22Rv1 (cell line): ENCODE measurements at regions not wholly inside any gene's neighbourhood (a gene's known extent, or its start where the extent isn't known, plus 50 kb on each side); places are given as distances from the start of the nearest gene placed in this dataset.

Experiments used
- ZFX ChIP-seq: fragments of 450-650 bp; IDR thresholded peaks from 2 replicates; pipeline ENCODE4 v1.6.1; 2017; ENCODE audit warnings: antibody characterized with exemption, borderline replicate concordance
- TF ChIP-seq, protein P1 (sequence below): fragments of 450-650 bp; IDR thresholded peaks from 2 replicates; pipeline ENCODE4 v1.5.1; 2017; ENCODE audit warnings: mild to moderate bottlenecking

DNA sequence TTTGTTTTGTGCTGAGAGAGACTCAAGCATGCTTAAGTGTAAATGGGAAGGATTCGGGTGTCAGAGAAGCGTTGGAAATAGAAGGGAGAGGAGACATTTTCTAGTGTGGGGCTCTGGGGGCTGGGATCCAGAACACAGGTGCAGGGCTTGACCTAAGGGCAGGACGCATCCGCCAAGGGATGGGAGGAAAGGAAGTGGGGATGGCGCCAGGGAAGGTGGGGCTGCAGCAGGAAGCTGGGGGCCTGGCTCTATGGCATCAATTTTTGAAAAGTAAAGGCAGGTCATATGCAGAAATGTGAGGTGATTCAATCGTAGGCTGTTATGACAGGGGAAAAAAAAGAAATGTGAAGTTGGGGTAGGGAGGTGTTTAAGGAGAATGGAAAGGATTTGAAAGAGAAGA is 143.2 kb upstream of the SERTAD2 start:
- TF ChIP-seq, protein P1, sequence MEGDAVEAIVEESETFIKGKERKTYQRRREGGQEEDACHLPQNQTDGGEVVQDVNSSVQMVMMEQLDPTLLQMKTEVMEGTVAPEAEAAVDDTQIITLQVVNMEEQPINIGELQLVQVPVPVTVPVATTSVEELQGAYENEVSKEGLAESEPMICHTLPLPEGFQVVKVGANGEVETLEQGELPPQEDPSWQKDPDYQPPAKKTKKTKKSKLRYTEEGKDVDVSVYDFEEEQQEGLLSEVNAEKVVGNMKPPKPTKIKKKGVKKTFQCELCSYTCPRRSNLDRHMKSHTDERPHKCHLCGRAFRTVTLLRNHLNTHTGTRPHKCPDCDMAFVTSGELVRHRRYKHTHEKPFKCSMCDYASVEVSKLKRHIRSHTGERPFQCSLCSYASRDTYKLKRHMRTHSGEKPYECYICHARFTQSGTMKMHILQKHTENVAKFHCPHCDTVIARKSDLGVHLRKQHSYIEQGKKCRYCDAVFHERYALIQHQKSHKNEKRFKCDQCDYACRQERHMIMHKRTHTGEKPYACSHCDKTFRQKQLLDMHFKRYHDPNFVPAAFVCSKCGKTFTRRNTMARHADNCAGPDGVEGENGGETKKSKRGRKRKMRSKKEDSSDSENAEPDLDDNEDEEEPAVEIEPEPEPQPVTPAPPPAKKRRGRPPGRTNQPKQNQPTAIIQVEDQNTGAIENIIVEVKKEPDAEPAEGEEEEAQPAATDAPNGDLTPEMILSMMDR: no peak
- TF ChIP-seq ZFX: no peak
